ENCODE measurements at regions not wholly inside any gene's neighbourhood (a gene's known extent, or its start where the extent isn't known, plus 50 kb on each side); places are given as distances from the start of the nearest gene placed in this dataset.
"Not testable (repeated sequence)": the region's sequence is repeated elsewhere in the genome, so short reads cannot be mapped to it uniquely, and the experiment has no call there.

DNA sequence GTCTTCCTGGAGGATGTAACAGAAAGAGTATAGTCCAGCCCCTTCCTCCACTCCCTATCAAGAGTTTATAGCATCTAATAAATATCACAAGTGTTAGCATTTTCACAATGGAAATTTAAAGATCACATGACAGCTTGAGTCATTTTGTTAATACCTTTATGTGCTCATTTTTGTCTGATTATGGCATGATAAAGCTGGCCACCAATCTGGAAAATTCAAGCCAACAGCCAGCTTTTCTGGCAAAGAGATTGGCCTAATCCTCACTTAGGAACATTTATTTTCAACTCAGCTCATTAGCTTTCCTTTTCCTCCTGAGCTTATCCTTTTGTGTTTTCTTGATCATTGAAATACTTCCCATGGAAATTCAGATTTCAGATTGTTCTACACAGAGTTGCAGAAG, 262.9 kb upstream of the RBMS1 start:
- no peak for DNase-seq
- ChIA-PET POLR2A (no interaction called here), CTCF (no interaction called here)
- Histone ChIP-seq H3K4me1 (ENCODE audit: control insufficient read depth in 1 of 2, insufficient read depth in 2 of 2, low read depth in 1 of 2, low read length in 1 of 2) (no peaks in the 10 kb centered on the region), H3K4me3 (ENCODE audit: low read depth in 2 of 2, low read length in 1 of 2) (no peak overlapping the region), H3K9me2 (no peaks in the 10 kb centered on the region), H3K4me2 (no peak overlapping the region), H3K9me3 (peaks cover 17% of the 10 kb centered on the region; the same call in 1 of the 2 replicates), H2AFZ (ENCODE audit: low read depth) (no peak overlapping the region), H3F3A (replicated peaks; ENCODE audit: insufficient read depth) (peaks cover 17% of the 10 kb centered on the region), H3K79me2 (ENCODE audit: insufficient read depth) (no peaks in the 10 kb centered on the region), H3K36me3 (replicated peaks in 1 of 2; ENCODE audit: control insufficient read depth in 1 of 2, insufficient read depth in 2 of 2, low read length in 1 of 2) (peaks cover 0 to 8% of the 10 kb centered on the region in 2 experiments), H4K20me1 (ENCODE audit: insufficient read depth) (no peaks in the 10 kb centered on the region), H3K27ac (ENCODE audit: low read depth in 2 of 2, low read length in 1 of 2) (no peak overlapping the region), H3K9ac (no peak overlapping the region), H3K27me3 (ENCODE audit: insufficient read depth) (no peaks in the 10 kb centered on the region)
- TF ChIP-seq EZH2phosphoT487 (IDR thresholded peaks at IDR 0.05; ENCODE audit: borderline replicate concordance, low read depth) = no peak
- TF ChIP-seq SIN3A (IDR thresholded peaks at IDR 0.05; ENCODE audit: borderline replicate concordance, low read depth, low read length) = no peak
- TF ChIP-seq FOXM1 (IDR thresholded peaks at IDR 0.05; ENCODE audit: low read depth) = no peak
- TF ChIP-seq, protein P1, sequence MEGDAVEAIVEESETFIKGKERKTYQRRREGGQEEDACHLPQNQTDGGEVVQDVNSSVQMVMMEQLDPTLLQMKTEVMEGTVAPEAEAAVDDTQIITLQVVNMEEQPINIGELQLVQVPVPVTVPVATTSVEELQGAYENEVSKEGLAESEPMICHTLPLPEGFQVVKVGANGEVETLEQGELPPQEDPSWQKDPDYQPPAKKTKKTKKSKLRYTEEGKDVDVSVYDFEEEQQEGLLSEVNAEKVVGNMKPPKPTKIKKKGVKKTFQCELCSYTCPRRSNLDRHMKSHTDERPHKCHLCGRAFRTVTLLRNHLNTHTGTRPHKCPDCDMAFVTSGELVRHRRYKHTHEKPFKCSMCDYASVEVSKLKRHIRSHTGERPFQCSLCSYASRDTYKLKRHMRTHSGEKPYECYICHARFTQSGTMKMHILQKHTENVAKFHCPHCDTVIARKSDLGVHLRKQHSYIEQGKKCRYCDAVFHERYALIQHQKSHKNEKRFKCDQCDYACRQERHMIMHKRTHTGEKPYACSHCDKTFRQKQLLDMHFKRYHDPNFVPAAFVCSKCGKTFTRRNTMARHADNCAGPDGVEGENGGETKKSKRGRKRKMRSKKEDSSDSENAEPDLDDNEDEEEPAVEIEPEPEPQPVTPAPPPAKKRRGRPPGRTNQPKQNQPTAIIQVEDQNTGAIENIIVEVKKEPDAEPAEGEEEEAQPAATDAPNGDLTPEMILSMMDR (IDR thresholded peaks at IDR 0.05) = no peak
- TF ChIP-seq MEF2A (IDR thresholded peaks at IDR 0.05; ENCODE audit: borderline replicate concordance, low read depth) = no peak
- TF ChIP-seq SMC3 (IDR thresholded peaks at IDR 0.05; ENCODE audit: low read depth, low read length) = no peak
- TF ChIP-seq EP300 (IDR thresholded peaks at IDR 0.05; ENCODE audit: borderline replicate concordance in 1 of 2, low read depth in 1 of 2, low read length in 1 of 2) = no peak
- TF ChIP-seq YY1 (IDR thresholded peaks at IDR 0.05; ENCODE audit: low read depth) = no peak
- no peak for TF ChIP-seq GATA2 (CRISPR knock-in tag; IDR thresholded peaks at IDR 0.05)
- TF ChIP-seq RAD21 (IDR thresholded peaks at IDR 0.05; ENCODE audit: low read length) = no peak
- TF ChIP-seq, protein P2, sequence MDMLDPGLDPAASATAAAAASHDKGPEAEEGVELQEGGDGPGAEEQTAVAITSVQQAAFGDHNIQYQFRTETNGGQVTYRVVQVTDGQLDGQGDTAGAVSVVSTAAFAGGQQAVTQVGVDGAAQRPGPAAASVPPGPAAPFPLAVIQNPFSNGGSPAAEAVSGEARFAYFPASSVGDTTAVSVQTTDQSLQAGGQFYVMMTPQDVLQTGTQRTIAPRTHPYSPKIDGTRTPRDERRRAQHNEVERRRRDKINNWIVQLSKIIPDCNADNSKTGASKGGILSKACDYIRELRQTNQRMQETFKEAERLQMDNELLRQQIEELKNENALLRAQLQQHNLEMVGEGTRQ (IDR thresholded peaks at IDR 0.05; ENCODE audit: borderline replicate concordance, low read depth, low read length) = no peak
- no peak for TF ChIP-seq CHD2 (IDR thresholded peaks at IDR 0.05; ENCODE audit: low read length, partially characterized antibody)
- TF ChIP-seq JUND (IDR thresholded peaks at IDR 0.05) = no peak
- no peak for TF ChIP-seq POLR2AphosphoS5 (IDR thresholded peaks at IDR 0.05; ENCODE audit: low read depth, low read length)
- TF ChIP-seq, protein P3, sequence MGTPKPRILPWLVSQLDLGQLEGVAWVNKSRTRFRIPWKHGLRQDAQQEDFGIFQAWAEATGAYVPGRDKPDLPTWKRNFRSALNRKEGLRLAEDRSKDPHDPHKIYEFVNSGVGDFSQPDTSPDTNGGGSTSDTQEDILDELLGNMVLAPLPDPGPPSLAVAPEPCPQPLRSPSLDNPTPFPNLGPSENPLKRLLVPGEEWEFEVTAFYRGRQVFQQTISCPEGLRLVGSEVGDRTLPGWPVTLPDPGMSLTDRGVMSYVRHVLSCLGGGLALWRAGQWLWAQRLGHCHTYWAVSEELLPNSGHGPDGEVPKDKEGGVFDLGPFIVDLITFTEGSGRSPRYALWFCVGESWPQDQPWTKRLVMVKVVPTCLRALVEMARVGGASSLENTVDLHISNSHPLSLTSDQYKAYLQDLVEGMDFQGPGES (IDR thresholded peaks at IDR 0.05; ENCODE audit: low read depth, low read length) = no peak
- TF ChIP-seq MXI1 (IDR thresholded peaks at IDR 0.05; ENCODE audit: low read depth, low read length) = no peak
- TF ChIP-seq ZBTB33 (IDR thresholded peaks at IDR 0.05; ENCODE audit: borderline replicate concordance, low read depth) = no peak
- TF ChIP-seq RXRA (IDR thresholded peaks at IDR 0.05; ENCODE audit: borderline replicate concordance, low read depth) = no peak
- no peak for TF ChIP-seq RCOR1 (IDR thresholded peaks at IDR 0.05; ENCODE audit: low read length)
- no peak for TF ChIP-seq FOSL2 (IDR thresholded peaks at IDR 0.05; ENCODE audit: borderline replicate concordance, low read depth)

GRCh38 chr2:160762493-160763128, 269.0 kb upstream of the RBMS1 start:
- H3K4me2 ChIP-seq; H4K20me1 ChIP-seq (ENCODE audit: insufficient read depth); H3K9me2 ChIP-seq; H3K9me3 ChIP-seq; H3F3A ChIP-seq (replicated peaks; ENCODE audit: insufficient read depth); H3K4me1 ChIP-seq (ENCODE audit: control insufficient read depth in 1 of 2, insufficient read depth in 2 of 2, low read depth in 1 of 2, low read length in 1 of 2); CTCF ChIA-PET; H3K9ac ChIP-seq; H3K79me2 ChIP-seq (ENCODE audit: insufficient read depth); H3K27ac ChIP-seq (ENCODE audit: low read depth in 2 of 2, low read length in 1 of 2); H3K36me3 ChIP-seq (replicated peaks in 1 of 2; ENCODE audit: control insufficient read depth in 1 of 2, insufficient read depth in 2 of 2, low read length in 1 of 2); POLR2A ChIA-PET; H3K27me3 ChIP-seq (ENCODE audit: insufficient read depth); H3K4me3 ChIP-seq (ENCODE audit: low read depth in 2 of 2, low read length in 1 of 2); DNase-seq; H2AFZ ChIP-seq (ENCODE audit: low read depth): not testable (repeated sequence)
- WGBS (ENCODE audit: low lambda C conversion rate) = 87% methylated on average over 23 of the region's 26 CpGs

Data from SK-N-SH (cell line).